OCI-LY3 (cell line): ENCODE measurements at regions not wholly inside any gene's neighbourhood (a gene's known extent, or its start where the extent isn't known, plus 50 kb on each side); places are given as distances from the start of the nearest gene placed in this dataset.

Experiments used
- EZH2phosphoT487 ChIP-seq: fragments of 200-600 bp; shearing (Covaris generic); IDR thresholded peaks from 2 replicates; pipeline ENCODE4 v1.6.1; 2018; ENCODE audit warnings: antibody characterized with exemption, mixed run types, low read depth
- TF ChIP-seq, protein P1 (sequence below): fragments of 200-600, 300-600 bp; sonication (generic); IDR thresholded peaks from 2 replicates; pipeline ENCODE4 v1.5.1; 2014; ENCODE audit warnings: antibody characterized with exemption, low read length, low read depth

DNA sequence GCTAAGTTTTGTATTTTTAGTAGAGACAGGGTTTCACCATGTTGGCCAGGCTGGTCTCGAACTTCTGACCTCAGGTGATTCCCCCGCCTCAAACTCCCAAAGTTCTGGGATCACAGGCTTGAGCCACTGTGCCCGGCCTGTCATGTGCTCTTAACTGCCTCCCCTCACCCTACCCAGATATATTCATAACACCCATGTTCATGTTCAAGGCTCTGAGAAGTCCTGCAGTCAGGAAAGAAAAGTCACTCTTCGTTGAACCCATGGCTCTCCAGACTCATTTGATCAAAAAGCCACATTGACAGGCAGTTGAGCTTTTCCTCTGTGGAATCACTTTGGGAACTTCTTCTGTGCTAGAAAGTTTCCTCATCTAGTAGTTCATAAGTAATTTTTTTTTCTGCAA is 545.5 kb upstream of the TBX3 start:
- TF ChIP-seq, protein P1, sequence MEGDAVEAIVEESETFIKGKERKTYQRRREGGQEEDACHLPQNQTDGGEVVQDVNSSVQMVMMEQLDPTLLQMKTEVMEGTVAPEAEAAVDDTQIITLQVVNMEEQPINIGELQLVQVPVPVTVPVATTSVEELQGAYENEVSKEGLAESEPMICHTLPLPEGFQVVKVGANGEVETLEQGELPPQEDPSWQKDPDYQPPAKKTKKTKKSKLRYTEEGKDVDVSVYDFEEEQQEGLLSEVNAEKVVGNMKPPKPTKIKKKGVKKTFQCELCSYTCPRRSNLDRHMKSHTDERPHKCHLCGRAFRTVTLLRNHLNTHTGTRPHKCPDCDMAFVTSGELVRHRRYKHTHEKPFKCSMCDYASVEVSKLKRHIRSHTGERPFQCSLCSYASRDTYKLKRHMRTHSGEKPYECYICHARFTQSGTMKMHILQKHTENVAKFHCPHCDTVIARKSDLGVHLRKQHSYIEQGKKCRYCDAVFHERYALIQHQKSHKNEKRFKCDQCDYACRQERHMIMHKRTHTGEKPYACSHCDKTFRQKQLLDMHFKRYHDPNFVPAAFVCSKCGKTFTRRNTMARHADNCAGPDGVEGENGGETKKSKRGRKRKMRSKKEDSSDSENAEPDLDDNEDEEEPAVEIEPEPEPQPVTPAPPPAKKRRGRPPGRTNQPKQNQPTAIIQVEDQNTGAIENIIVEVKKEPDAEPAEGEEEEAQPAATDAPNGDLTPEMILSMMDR, result no peak
- TF ChIP-seq EZH2phosphoT487, result no peak
